CD14-positive monocyte (primary cell): ENCODE measurements at regions not wholly inside any gene's neighbourhood (a gene's known extent, or its start where the extent isn't known, plus 50 kb on each side); places are given as distances from the start of the nearest gene placed in this dataset.
"Not testable (repeated sequence)": the region's sequence is repeated elsewhere in the genome, so short reads cannot be mapped to it uniquely, and the experiment has no call there.

ENCODE experiments used
- DNase-seq, 3 donors: peaks; one replicate each; pipeline ENCODE4 v3.0.0-alpha.2; 2011 to 2022
- H2AFZ ChIP-seq: 2 replicates; pipeline ENCODE4 v1.6.0; 2012; ENCODE audit warnings: mild to moderate bottlenecking, low read depth, low read length, inconsistent platforms; ENCODE audit not compliant: insufficient read depth, poor library complexity, severe bottlenecking
- H3K27ac ChIP-seq, 2 donors: 1 replicate in 1 of 2; 2 replicates in 1 of 2; pipeline ENCODE4 v1.5.1; 2012 to 2013; ENCODE audit warnings: low read length in 2 of 2, control low read depth in 1 of 2, inconsistent platforms in 1 of 2, low read depth in 1 of 2, mild to moderate bottlenecking in 1 of 2
- H3K27me3 ChIP-seq, 2 donors: one replicate each; pipeline versions ENCODE4 v1.6.0 to v1.6.1; 2011 to 2013; ENCODE audit warnings: low read length in 2 of 2; ENCODE audit not compliant: control insufficient read depth in 2 of 2, insufficient read depth in 2 of 2
- H3K36me3 ChIP-seq, 2 donors: replicated peaks in 1 of 2; 1 replicate in 1 of 2; 2 replicates in 1 of 2; pipeline versions ENCODE4 v1.5.1 to v1.6.1; 2012 to 2013; ENCODE audit warnings: low read length in 2 of 2, control low read depth in 1 of 2, inconsistent platforms in 1 of 2, mild to moderate bottlenecking in 1 of 2; ENCODE audit not compliant: insufficient read depth in 2 of 2, control insufficient read depth in 1 of 2
- H3K4me1 ChIP-seq, 2 donors: 1 replicate in 1 of 2; 2 replicates in 1 of 2; pipeline versions ENCODE4 v1.5.1 to v1.6.1; 2012 to 2013; ENCODE audit warnings: low read length in 2 of 2, control low read depth in 1 of 2, inconsistent platforms in 1 of 2, mild to moderate bottlenecking in 1 of 2, moderate library complexity in 1 of 2; ENCODE audit not compliant: insufficient read depth in 2 of 2, control insufficient read depth in 1 of 2
- H3K4me2 ChIP-seq: replicated peaks from 2 replicates; pipeline ENCODE3; 2012; ENCODE audit warnings: low read length, moderate library complexity, mild to moderate bottlenecking; ENCODE audit not compliant: poor library complexity, severe bottlenecking; ENCODE audit errors: extremely low read depth
- H3K4me3 ChIP-seq, 3 experiments: fragments of 200-600 bp in 1 of 3; sonication (generic) in 1 of 3; replicated peaks in 1 of 3; 1 replicate in 2 of 3; 2 replicates in 1 of 3; pipeline ENCODE4 v1.5.1; 2011 to 2013; ENCODE audit warnings: low read length in 3 of 3, mild to moderate bottlenecking in 3 of 3, control low read depth in 2 of 3, low read depth in 2 of 3, inconsistent platforms in 1 of 3, moderate library complexity in 1 of 3
- H3K79me2 ChIP-seq: 2 replicates; pipeline ENCODE4 v1.6.0; 2012; ENCODE audit warnings: mild to moderate bottlenecking, control low read depth, inconsistent platforms, low read length, moderate library complexity; ENCODE audit not compliant: insufficient read depth
- H3K9ac ChIP-seq: 2 replicates; pipeline ENCODE4 v1.6.0; 2017; ENCODE audit warnings: low read length, mild to moderate bottlenecking; ENCODE audit not compliant: insufficient read depth, poor library complexity, severe bottlenecking
- H3K9me3 ChIP-seq, 2 donors: replicated peaks in 1 of 2; 1 replicate in 1 of 2; 2 replicates in 1 of 2; pipeline versions ENCODE4 v1.5.1 to v1.6.1; 2012 to 2013; ENCODE audit warnings: low read length in 2 of 2, control low read depth in 1 of 2; ENCODE audit not compliant: control insufficient read depth in 1 of 2, insufficient read depth in 1 of 2
- H4K20me1 ChIP-seq: 2 replicates; pipeline ENCODE4 v1.6.0; 2012; ENCODE audit warnings: mild to moderate bottlenecking, low read length, control low read depth, moderate library complexity; ENCODE audit not compliant: insufficient read depth
- H3K27ac Mint-ChIP-seq, 7 donors: one replicate each; pipeline ENCODE4 v1.8.0; 2020; ENCODE audit warnings: mild to moderate bottlenecking in 7 of 7, mixed read lengths in 7 of 7, moderate library complexity in 6 of 7, inconsistent platforms in 2 of 7
- H3K27me3 Mint-ChIP-seq, 3 donors: one replicate each; pipeline ENCODE4 v1.8.0; 2021 to 2022; ENCODE audit warnings: low read depth in 3 of 3, mild to moderate bottlenecking in 3 of 3, mixed read lengths in 3 of 3, moderate library complexity in 3 of 3, inconsistent platforms in 1 of 3
- H3K36me3 Mint-ChIP-seq, 2 donors: one replicate each; pipeline ENCODE4 v1.8.0; 2020; ENCODE audit warnings: mixed read lengths in 2 of 2, inconsistent platforms in 1 of 2, mild to moderate bottlenecking in 1 of 2
- H3K4me1 Mint-ChIP-seq: one replicate; pipeline ENCODE4 v1.8.0; 2020; ENCODE audit warnings: mild to moderate bottlenecking, mixed read lengths
- H3K4me3 Mint-ChIP-seq, 2 donors: one replicate each; pipeline ENCODE4 v1.8.0; 2020; ENCODE audit warnings: mild to moderate bottlenecking in 2 of 2, mixed read lengths in 2 of 2, moderate library complexity in 1 of 2
- H3K9me3 Mint-ChIP-seq, 7 donors: one replicate each; pipeline ENCODE4 v1.8.0; 2020 to 2022; ENCODE audit warnings: mixed read lengths in 7 of 7, mild to moderate bottlenecking in 6 of 7, moderate library complexity in 6 of 7, inconsistent platforms in 2 of 7
- WGBS: methylation state at CpG from one replicate; pipeline ENCODE4 v1.1.5; 2013; ENCODE audit warnings: missing lambda C conversion rate; ENCODE audit not compliant: insufficient coverage; 5-methylcytosine and 5-hydroxymethylcytosine counted together
- intact Hi-C, 2 donors: fragments of 100-400 bp; cut with micrococcal nuclease; formaldehyde crosslinking; loops; one replicate each; pipeline versions ENCODE4 v1.15.0 to v1.15.1; 2023

- H3K4me3 ChIP-seq, H3K27ac Mint-ChIP-seq, H3K9me3 Mint-ChIP-seq, H3K4me1 Mint-ChIP-seq, H3K36me3 ChIP-seq, H4K20me1 ChIP-seq, DNase-seq, H3K36me3 Mint-ChIP-seq, H3K27ac ChIP-seq, H3K79me2 ChIP-seq, H2AFZ ChIP-seq, H3K27me3 Mint-ChIP-seq, H3K4me3 Mint-ChIP-seq, H3K27me3 ChIP-seq, H3K4me2 ChIP-seq, H3K9me3 ChIP-seq, H3K9ac ChIP-seq, H3K4me1 ChIP-seq, intact Hi-C loops: not testable (repeated sequence)
- WGBS, result 80% methylated on average over 3 of the region's 5 CpGs
Measured at GRCh38 chr9:42931045-42931444, 747.6 kb downstream of the SPATA31A6 start.

GRCh38 chr9:42937583-42938235 lies 754.2 kb downstream of the SPATA31A6 start:
- H3K4me2 ChIP-seq, intact Hi-C loops, H3K9ac ChIP-seq, H3K9me3 ChIP-seq, H3K27ac ChIP-seq, H3K4me3 Mint-ChIP-seq, H3K4me1 ChIP-seq, H4K20me1 ChIP-seq, H3K36me3 Mint-ChIP-seq, H3K4me3 ChIP-seq, H3K27me3 Mint-ChIP-seq, H3K36me3 ChIP-seq, H3K79me2 ChIP-seq, DNase-seq, H2AFZ ChIP-seq, H3K4me1 Mint-ChIP-seq, H3K27me3 ChIP-seq: not testable (repeated sequence)
- H3K27ac Mint-ChIP-seq, result peak overlapping the region in 1 of 7 donors; percentile 65
- WGBS, result no CpG with 5 or more reads among the region's 2 CpGs
- peaks cover 2 to 11% (median 4%) of the 10 kb centered on the region in 7 donors for H3K9me3 Mint-ChIP-seq

GRCh38 chr9:42947050-42947449 lies 763.6 kb downstream of the SPATA31A6 start:
- H3K27me3 ChIP-seq, H3K27ac ChIP-seq, H3K4me2 ChIP-seq, H4K20me1 ChIP-seq, H3K9me3 Mint-ChIP-seq, H3K79me2 ChIP-seq, H3K9me3 ChIP-seq, H3K36me3 Mint-ChIP-seq, H3K27ac Mint-ChIP-seq, H3K4me3 ChIP-seq, H3K27me3 Mint-ChIP-seq, H3K4me1 Mint-ChIP-seq, H3K4me3 Mint-ChIP-seq, H3K9ac ChIP-seq, intact Hi-C loops, H3K36me3 ChIP-seq, H3K4me1 ChIP-seq, H2AFZ ChIP-seq: not testable (repeated sequence)
- peak in 2 of 3 donors; percentile 1 to 14 for DNase-seq
- 42% methylated on average over 2 of the region's 4 CpGs for WGBS

- H3K9me3 ChIP-seq, H3K9me3 Mint-ChIP-seq, H3K4me3 Mint-ChIP-seq, H4K20me1 ChIP-seq, H3K27me3 ChIP-seq, H3K36me3 Mint-ChIP-seq, H3K27me3 Mint-ChIP-seq, H3K79me2 ChIP-seq, DNase-seq, intact Hi-C loops, H3K4me1 Mint-ChIP-seq, H3K4me3 ChIP-seq, H3K4me1 ChIP-seq, H3K27ac Mint-ChIP-seq, H2AFZ ChIP-seq, H3K9ac ChIP-seq, H3K36me3 ChIP-seq, H3K27ac ChIP-seq, H3K4me2 ChIP-seq: not testable (repeated sequence)
- 38% methylated on average over 1 of the region's 2 CpGs for WGBS
Measured at GRCh38 chr9:42951239-42951638, 767.8 kb downstream of the SPATA31A6 start.
